ENCODE measurements at regions not wholly inside any gene's neighbourhood (a gene's known extent, or its start where the extent isn't known, plus 50 kb on each side); places are given as distances from the start of the nearest gene placed in this dataset.

DNA sequence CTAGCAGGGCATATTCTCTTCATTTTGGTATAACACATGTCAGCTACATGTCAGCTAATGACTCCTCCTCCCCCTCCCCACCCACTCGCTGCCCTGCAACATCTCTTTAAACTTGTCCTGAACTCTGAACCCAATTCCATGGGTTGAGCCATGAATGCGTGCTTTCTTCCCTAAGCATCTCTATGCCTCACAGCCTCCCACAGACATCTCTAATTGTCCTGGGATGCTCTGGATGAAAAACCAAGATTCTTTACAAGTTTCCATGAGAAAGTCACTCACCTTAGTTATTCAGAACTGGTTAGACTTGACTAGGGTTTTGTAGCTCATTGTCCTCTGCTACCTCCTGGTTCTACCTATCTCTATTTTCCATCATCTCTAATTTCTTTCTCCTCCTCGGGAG is 629.1 kb downstream of the TBL1XR1 start:
- TF ChIP-seq, protein P1, sequence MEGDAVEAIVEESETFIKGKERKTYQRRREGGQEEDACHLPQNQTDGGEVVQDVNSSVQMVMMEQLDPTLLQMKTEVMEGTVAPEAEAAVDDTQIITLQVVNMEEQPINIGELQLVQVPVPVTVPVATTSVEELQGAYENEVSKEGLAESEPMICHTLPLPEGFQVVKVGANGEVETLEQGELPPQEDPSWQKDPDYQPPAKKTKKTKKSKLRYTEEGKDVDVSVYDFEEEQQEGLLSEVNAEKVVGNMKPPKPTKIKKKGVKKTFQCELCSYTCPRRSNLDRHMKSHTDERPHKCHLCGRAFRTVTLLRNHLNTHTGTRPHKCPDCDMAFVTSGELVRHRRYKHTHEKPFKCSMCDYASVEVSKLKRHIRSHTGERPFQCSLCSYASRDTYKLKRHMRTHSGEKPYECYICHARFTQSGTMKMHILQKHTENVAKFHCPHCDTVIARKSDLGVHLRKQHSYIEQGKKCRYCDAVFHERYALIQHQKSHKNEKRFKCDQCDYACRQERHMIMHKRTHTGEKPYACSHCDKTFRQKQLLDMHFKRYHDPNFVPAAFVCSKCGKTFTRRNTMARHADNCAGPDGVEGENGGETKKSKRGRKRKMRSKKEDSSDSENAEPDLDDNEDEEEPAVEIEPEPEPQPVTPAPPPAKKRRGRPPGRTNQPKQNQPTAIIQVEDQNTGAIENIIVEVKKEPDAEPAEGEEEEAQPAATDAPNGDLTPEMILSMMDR (IDR thresholded peaks at IDR 0.05): no peak
- TF ChIP-seq POLR2A (IDR thresholded peaks at IDR 0.05): no peak

All from Peyer's patch (tissue), 4 donors.